ENCODE measurements at regions not wholly inside any gene's neighbourhood (a gene's known extent, or its start where the extent isn't known, plus 50 kb on each side); places are given as distances from the start of the nearest gene placed in this dataset.

- TF ChIP-seq CTCF (IDR thresholded peaks at IDR 0.05) (no peak), EZH2 (IDR thresholded peaks at IDR 0.05) (no peak)
Measured at GRCh38 chr1:244162786-244163530, 111.9 kb downstream of the ZBTB18 start.

All from neural progenitor cell (in vitro differentiated cells).